Activated T-helper 1 cell treated with anti-CD3 and anti-CD28 coated beads, Interleukin-12 subunit alpha, Interleukin-12 subunit beta, Interleukin-2, Interleukin-4 antibody, amounts not matched to agents 30 ng/mL and 10 ng/mL and 1 ng/mL, durations not matched to agents 14 hours and 24 hours and 36 hours (primary cell): ENCODE measurements at regions not wholly inside any gene's neighbourhood (a gene's known extent, or its start where the extent isn't known, plus 50 kb on each side); places are given as distances from the start of the nearest gene placed in this dataset.

ENCODE experiments used
- DNase-seq: peaks from one replicate; pipeline ENCODE4 v3.0.0; 2021; ENCODE audit warnings: low spot score
- H3K27ac Mint-ChIP-seq: one replicate; pipeline ENCODE4 v1.8.0; 2021; ENCODE audit warnings: mild to moderate bottlenecking, mixed read lengths
- H3K27me3 Mint-ChIP-seq: one replicate; pipeline ENCODE4 v1.8.0; 2022; ENCODE audit warnings: mild to moderate bottlenecking, moderate library complexity, mixed read lengths; ENCODE audit not compliant: insufficient read depth
- H3K36me3 Mint-ChIP-seq: one replicate; pipeline ENCODE4 v1.8.0; 2021; ENCODE audit warnings: low read depth, mixed read lengths
- H3K4me1 Mint-ChIP-seq: one replicate; pipeline ENCODE4 v1.8.0; 2021; ENCODE audit warnings: low read depth, mixed read lengths
- H3K4me3 Mint-ChIP-seq: one replicate; pipeline ENCODE4 v1.8.0; 2021; ENCODE audit warnings: mild to moderate bottlenecking, moderate library complexity, mixed read lengths
- H3K9me3 Mint-ChIP-seq: one replicate; pipeline ENCODE4 v1.8.0; 2021; ENCODE audit warnings: mixed read lengths
- intact Hi-C: fragments of 100-400 bp; cut with micrococcal nuclease; formaldehyde crosslinking; loops from one replicate; pipeline ENCODE4 v1.15.1; 2024

DNA sequence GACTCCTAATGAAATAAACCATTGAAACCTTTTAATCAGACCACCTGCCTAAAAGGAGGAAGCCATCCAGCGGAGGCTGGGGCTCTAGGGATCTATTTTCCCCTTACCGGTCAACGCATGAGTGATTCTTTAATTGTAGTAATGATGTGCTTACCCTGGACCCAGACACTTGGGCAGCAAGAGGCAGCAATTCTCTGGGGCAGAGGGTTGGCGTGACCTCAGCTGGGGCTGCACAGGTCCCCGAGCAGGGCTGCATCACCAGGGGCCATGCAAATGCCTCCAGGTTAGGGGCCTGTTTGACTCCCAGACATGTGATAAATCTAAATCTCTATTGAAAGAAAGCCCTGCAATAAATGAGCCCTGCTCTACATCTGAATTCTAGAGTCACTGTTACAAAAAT is 194.2 kb upstream of the TSHZ3 start:
- Mint-ChIP-seq H3K4me1 (no peaks in the 10 kb centered on the region), H3K9me3 (peaks cover 2% of the 10 kb centered on the region), H3K27ac (no peak overlapping the region), H3K36me3 (no peaks in the 10 kb centered on the region), H3K27me3 (no peaks in the 10 kb centered on the region), H3K4me3 (no peak overlapping the region)
- intact Hi-C loops = no loop called here
- DNase-seq = no peak

DNA sequence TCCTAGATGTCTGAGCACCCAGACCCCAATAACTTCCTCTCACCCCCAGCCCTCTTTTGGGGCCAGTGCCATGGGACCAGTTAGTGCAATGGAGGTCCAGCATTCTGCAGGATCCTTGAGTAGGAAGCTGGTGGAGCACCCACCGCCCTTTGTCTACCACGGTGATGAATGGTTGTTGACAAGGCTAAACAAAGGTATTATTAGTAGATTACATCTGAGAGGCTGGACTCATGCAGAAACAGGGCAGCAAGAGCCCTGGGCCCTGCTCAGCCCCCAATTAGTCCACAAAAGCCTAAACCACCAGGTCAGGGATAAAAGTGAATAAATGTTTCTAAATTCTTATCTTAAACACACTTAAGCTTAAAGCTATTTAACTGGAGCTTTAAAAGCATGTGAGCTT is 196.5 kb upstream of the TSHZ3 start:
- intact Hi-C loops = no loop called here
- no peak overlapping the region for H3K27ac Mint-ChIP-seq
- no peaks in the 10 kb centered on the region for H3K36me3 Mint-ChIP-seq
- H3K27me3 Mint-ChIP-seq = no peaks in the 10 kb centered on the region
- no peak overlapping the region for H3K4me3 Mint-ChIP-seq
- DNase-seq = no peak
- no peaks in the 10 kb centered on the region for H3K4me1 Mint-ChIP-seq
- H3K9me3 Mint-ChIP-seq = peaks cover 2% of the 10 kb centered on the region

- no peak overlapping the region for H3K4me3 Mint-ChIP-seq
- H3K27ac Mint-ChIP-seq = no peak overlapping the region
- no peaks in the 10 kb centered on the region for H3K27me3 Mint-ChIP-seq
- H3K9me3 Mint-ChIP-seq = peaks cover 2% of the 10 kb centered on the region
- H3K4me1 Mint-ChIP-seq = no peaks in the 10 kb centered on the region
- H3K36me3 Mint-ChIP-seq = no peaks in the 10 kb centered on the region
- DNase-seq = no peak
- intact Hi-C loops = no loop called here
Observed at GRCh38 chr19:31546205-31546960, 197.1 kb upstream of the TSHZ3 start.

DNA sequence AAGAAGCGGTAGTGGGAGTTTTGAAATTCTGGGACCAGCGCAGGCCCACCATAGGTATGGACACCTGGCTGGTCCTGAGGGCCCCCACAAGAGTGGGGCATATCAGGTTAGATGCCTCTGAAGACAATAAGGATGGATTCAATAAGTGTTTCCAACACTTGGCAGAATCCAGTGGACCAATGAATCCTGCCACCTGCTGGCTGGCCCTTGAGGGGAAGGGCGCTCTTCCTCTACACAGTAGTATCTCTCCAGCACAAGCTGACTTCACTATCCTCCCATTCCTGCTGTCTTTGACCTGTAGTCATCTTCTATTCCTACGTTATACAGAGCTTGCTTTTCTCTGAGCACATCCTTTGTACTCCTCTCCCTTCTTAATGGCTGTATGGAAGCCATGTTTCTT is 199.7 kb upstream of the TSHZ3 start:
- no peak for DNase-seq
- no peaks in the 10 kb centered on the region for H3K4me1 Mint-ChIP-seq

GRCh38 chr19:31553112-31553845 is 204.0 kb upstream of the TSHZ3 start:
- no peaks in the 10 kb centered on the region for H3K36me3 Mint-ChIP-seq
- H3K4me3 Mint-ChIP-seq = no peak overlapping the region
- no peak overlapping the region for H3K27ac Mint-ChIP-seq
- no peak for DNase-seq
- H3K27me3 Mint-ChIP-seq = no peaks in the 10 kb centered on the region
- intact Hi-C loops = no loop called here
- peaks cover 5% of the 10 kb centered on the region for H3K9me3 Mint-ChIP-seq
- no peaks in the 10 kb centered on the region for H3K4me1 Mint-ChIP-seq

More for the DNA sequence above, 199.7 kb upstream of the TSHZ3 start:
- no peak overlapping the region for H3K27ac Mint-ChIP-seq
- no peak overlapping the region for H3K4me3 Mint-ChIP-seq
- H3K9me3 Mint-ChIP-seq = no peaks in the 10 kb centered on the region
- no peaks in the 10 kb centered on the region for H3K36me3 Mint-ChIP-seq
- intact Hi-C loops = no loop called here
- H3K27me3 Mint-ChIP-seq = no peaks in the 10 kb centered on the region

GRCh38 chr19:31553846-31554215 is 204.6 kb upstream of the TSHZ3 start:
- DNase-seq = no peak
- intact Hi-C loops = no loop called here
- no peaks in the 10 kb centered on the region for H3K36me3 Mint-ChIP-seq
- no peaks in the 10 kb centered on the region for H3K4me1 Mint-ChIP-seq
- no peak overlapping the region for H3K27ac Mint-ChIP-seq
- no peaks in the 10 kb centered on the region for H3K27me3 Mint-ChIP-seq
- H3K9me3 Mint-ChIP-seq = peaks cover 5% of the 10 kb centered on the region
- no peak overlapping the region for H3K4me3 Mint-ChIP-seq

GRCh38 chr19:31554360-31554759 is 205.1 kb upstream of the TSHZ3 start:
- H3K27me3 Mint-ChIP-seq = no peaks in the 10 kb centered on the region
- H3K9me3 Mint-ChIP-seq = peaks cover 5% of the 10 kb centered on the region
- intact Hi-C loops = no loop called here
- H3K27ac Mint-ChIP-seq = no peak overlapping the region
- H3K4me3 Mint-ChIP-seq = no peak overlapping the region
- no peaks in the 10 kb centered on the region for H3K36me3 Mint-ChIP-seq
- H3K4me1 Mint-ChIP-seq = no peaks in the 10 kb centered on the region
- no peak for DNase-seq

DNA sequence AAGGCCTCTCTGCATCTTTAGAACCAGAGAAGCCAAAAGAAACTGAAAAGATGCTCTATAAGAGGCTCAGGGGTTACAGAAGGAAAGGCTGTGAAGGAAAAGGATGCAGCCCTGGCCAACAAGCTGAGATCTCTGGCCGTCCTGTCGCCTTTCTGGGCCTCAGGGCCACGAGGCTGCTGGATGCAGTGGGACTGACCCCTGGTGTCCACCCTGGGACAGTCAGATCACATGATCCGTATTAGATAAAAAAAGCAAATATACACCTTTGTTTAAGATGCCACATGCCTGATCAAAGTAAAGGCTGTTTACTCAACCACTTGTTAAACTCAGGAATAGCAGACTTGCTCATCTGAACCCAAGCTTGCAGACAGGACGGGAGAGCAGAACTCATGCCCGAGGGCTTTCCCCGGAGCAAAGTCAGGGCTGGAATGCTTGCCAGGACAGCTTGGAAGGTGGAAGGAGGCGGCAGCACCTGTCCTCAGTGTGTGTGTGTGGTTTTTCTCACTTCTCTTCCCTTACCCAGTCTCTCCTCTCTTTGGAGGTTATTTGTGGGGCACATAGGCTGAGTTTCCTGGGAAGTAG is 206.5 kb upstream of the TSHZ3 start:
- Mint-ChIP-seq H3K4me1 (no peaks in the 10 kb centered on the region), H3K27ac (no peak overlapping the region), H3K27me3 (no peaks in the 10 kb centered on the region), H3K9me3 (peaks cover 11% of the 10 kb centered on the region), H3K4me3 (no peak overlapping the region), H3K36me3 (no peaks in the 10 kb centered on the region)
- no peak for DNase-seq
- intact Hi-C loops = no loop called here

DNA sequence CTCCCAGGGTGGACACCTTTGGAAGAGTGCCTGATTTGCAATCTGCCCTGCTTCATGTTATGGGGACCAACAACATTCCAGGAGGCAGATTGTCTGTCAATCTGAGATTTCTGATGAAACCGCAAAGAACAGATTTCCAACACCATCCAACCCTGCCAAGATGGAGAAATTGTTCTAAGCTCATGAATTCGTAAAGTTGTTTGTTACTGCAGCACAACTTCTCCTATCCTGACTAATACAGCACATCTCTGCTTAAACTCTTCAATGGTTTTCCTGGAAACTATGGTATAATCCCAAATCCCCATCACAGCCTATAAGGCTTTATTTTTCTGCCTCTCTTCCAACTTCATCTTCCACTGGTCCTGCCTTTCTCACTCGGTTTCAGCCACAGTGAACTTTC is 210.3 kb upstream of the TSHZ3 start:
- no peaks in the 10 kb centered on the region for H3K36me3 Mint-ChIP-seq
- H3K4me1 Mint-ChIP-seq = no peaks in the 10 kb centered on the region
- H3K9me3 Mint-ChIP-seq = peaks cover 17% of the 10 kb centered on the region
- H3K4me3 Mint-ChIP-seq = no peak overlapping the region
- H3K27me3 Mint-ChIP-seq = no peaks in the 10 kb centered on the region
- intact Hi-C loops = no loop called here
- no peak for DNase-seq
- H3K27ac Mint-ChIP-seq = no peak overlapping the region

- intact Hi-C loops = no loop called here
- no peak overlapping the region for H3K4me3 Mint-ChIP-seq
- H3K27ac Mint-ChIP-seq = no peak overlapping the region
- no peaks in the 10 kb centered on the region for H3K36me3 Mint-ChIP-seq
- no peaks in the 10 kb centered on the region for H3K27me3 Mint-ChIP-seq
- H3K9me3 Mint-ChIP-seq = peaks cover 17% of the 10 kb centered on the region
- H3K4me1 Mint-ChIP-seq = no peaks in the 10 kb centered on the region
- no peak for DNase-seq
Observed at GRCh38 chr19:31560086-31561060, 211.1 kb upstream of the TSHZ3 start.

GRCh38 chr19:31562966-31563612 is 213.9 kb upstream of the TSHZ3 start:
- DNase-seq = no peak
- no peaks in the 10 kb centered on the region for H3K36me3 Mint-ChIP-seq
- H3K4me3 Mint-ChIP-seq = no peak overlapping the region
- no peaks in the 10 kb centered on the region for H3K27me3 Mint-ChIP-seq
- intact Hi-C loops = no loop called here
- H3K4me1 Mint-ChIP-seq = no peaks in the 10 kb centered on the region
- H3K9me3 Mint-ChIP-seq = peaks cover 20% of the 10 kb centered on the region
- H3K27ac Mint-ChIP-seq = no peak overlapping the region

GRCh38 chr19:31567776-31568175 is 218.5 kb upstream of the TSHZ3 start:
- DNase-seq = no peak
- Mint-ChIP-seq H3K9me3 (peaks cover 7% of the 10 kb centered on the region), H3K4me1 (no peaks in the 10 kb centered on the region), H3K36me3 (no peaks in the 10 kb centered on the region), H3K27me3 (no peaks in the 10 kb centered on the region), H3K4me3 (no peak overlapping the region), H3K27ac (no peak overlapping the region)
- intact Hi-C loops = no loop called here
